ENCODE measurements at regions not wholly inside any gene's neighbourhood (a gene's known extent, or its start where the extent isn't known, plus 50 kb on each side); places are given as distances from the start of the nearest gene placed in this dataset.
"Not testable (repeated sequence)": the region's sequence is repeated elsewhere in the genome, so short reads cannot be mapped to it uniquely, and the experiment has no call there.

- Histone ChIP-seq H3K4me1 (no peaks in the 10 kb centered on the region), H3K27ac (no peak overlapping the region)
Observed at GRCh38 chr12:87430444-87430843, 598.8 kb downstream of the C12orf50 start.

GRCh38 chr12:87428701-87429277 lies 600.4 kb downstream of the C12orf50 start:
- Histone ChIP-seq H3K4me1 (no peaks in the 10 kb centered on the region), H3K9me3 (peaks cover 0 to 6% (median 0%) of the 10 kb centered on the region in 4 donors), H3K36me3 (no peaks in the 10 kb centered on the region), H3K27ac (no peak overlapping the region), H3K4me3 (no peak overlapping the region), H3K27me3 (no peaks in the 10 kb centered on the region)
- intact Hi-C loops (cut with DNase I): no loop called here
- ATAC-seq (no peak), DNase-seq (no peak)
- WGBS (ENCODE audit: insufficient coverage, low coverage, low lambda C conversion rate, missing lambda C conversion rate): 29% methylated on average over 1 of the region's 1 CpG
- TF ChIP-seq, protein P1, sequence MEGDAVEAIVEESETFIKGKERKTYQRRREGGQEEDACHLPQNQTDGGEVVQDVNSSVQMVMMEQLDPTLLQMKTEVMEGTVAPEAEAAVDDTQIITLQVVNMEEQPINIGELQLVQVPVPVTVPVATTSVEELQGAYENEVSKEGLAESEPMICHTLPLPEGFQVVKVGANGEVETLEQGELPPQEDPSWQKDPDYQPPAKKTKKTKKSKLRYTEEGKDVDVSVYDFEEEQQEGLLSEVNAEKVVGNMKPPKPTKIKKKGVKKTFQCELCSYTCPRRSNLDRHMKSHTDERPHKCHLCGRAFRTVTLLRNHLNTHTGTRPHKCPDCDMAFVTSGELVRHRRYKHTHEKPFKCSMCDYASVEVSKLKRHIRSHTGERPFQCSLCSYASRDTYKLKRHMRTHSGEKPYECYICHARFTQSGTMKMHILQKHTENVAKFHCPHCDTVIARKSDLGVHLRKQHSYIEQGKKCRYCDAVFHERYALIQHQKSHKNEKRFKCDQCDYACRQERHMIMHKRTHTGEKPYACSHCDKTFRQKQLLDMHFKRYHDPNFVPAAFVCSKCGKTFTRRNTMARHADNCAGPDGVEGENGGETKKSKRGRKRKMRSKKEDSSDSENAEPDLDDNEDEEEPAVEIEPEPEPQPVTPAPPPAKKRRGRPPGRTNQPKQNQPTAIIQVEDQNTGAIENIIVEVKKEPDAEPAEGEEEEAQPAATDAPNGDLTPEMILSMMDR (IDR thresholded peaks at IDR 0.05): no peak
- TF ChIP-seq POLR2A (IDR thresholded peaks at IDR 0.05): no peak

More at GRCh38 chr12:87430444-87430843, 598.8 kb downstream of the C12orf50 start:
- intact Hi-C loops (cut with DNase I): no loop called here
- peaks cover 0 to 6% (median 0%) of the 10 kb centered on the region in 4 donors for H3K9me3 ChIP-seq
- TF ChIP-seq POLR2A (IDR thresholded peaks at IDR 0.05): no peak
- TF ChIP-seq, protein P1 (IDR thresholded peaks at IDR 0.05): no peak
- ATAC-seq (no peak), DNase-seq (no peak)
- no peaks in the 10 kb centered on the region for H3K27me3 ChIP-seq
- no peak overlapping the region for H3K4me3 ChIP-seq
- H3K36me3 ChIP-seq: no peaks in the 10 kb centered on the region

DNA sequence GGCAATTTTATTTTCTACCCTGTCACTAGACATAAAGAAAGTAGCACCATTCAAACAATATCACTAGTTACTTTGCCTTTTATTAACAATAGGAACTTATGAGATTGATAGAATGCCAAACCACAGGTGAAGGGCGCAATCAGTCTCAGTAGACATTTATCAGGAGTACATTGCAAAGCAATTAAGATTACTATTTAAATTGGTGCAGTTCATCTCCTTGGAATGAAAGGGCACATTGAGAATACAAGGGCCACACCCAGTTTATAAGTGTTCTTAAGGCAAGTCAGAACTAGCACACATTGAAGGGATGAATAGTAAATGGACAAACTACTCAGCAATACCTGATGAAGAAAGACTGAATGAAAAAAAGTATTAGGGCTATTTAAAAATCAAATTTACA lies 601.4 kb downstream of the C12orf50 start:
- H3K9me3 ChIP-seq: peaks cover 0 to 6% (median 0%) of the 10 kb centered on the region in 4 donors
- no peak overlapping the region for H3K27ac ChIP-seq
- ATAC-seq (no peak), DNase-seq (no peak)
- no peaks in the 10 kb centered on the region for H3K36me3 ChIP-seq
- TF ChIP-seq, protein P1 (IDR thresholded peaks at IDR 0.05): no peak
- no peak for TF ChIP-seq POLR2A (IDR thresholded peaks at IDR 0.05)
- no peak overlapping the region for H3K4me3 ChIP-seq
- no peaks in the 10 kb centered on the region for H3K27me3 ChIP-seq
- intact Hi-C loops (cut with DNase I): no loop called here
- H3K4me1 ChIP-seq: no peaks in the 10 kb centered on the region
- 100% methylated on average over 1 of the region's 1 CpG for WGBS (ENCODE audit: insufficient coverage, low coverage, low lambda C conversion rate, missing lambda C conversion rate)

- H3K36me3 ChIP-seq: no peaks in the 10 kb centered on the region
- no peak for ATAC-seq
- no peaks in the 10 kb centered on the region for H3K27me3 ChIP-seq
- peaks cover 0 to 6% (median 0%) of the 10 kb centered on the region in 4 donors for H3K9me3 ChIP-seq
- H3K27ac ChIP-seq: no peak overlapping the region
- 32% methylated on average over 2 of the region's 2 CpGs for WGBS (ENCODE audit: insufficient coverage, low coverage, low lambda C conversion rate, missing lambda C conversion rate)
- intact Hi-C loops (cut with DNase I): no loop called here
- DNase-seq: no peak
- H3K4me3 ChIP-seq: no peak overlapping the region
- H3K4me1 ChIP-seq: no peaks in the 10 kb centered on the region
- TF ChIP-seq, protein P1 (IDR thresholded peaks at IDR 0.05): no peak
- no peak for TF ChIP-seq POLR2A (IDR thresholded peaks at IDR 0.05)
Observed at GRCh38 chr12:87425942-87426554, 603.2 kb downstream of the C12orf50 start.

- ATAC-seq; H3K27ac ChIP-seq; H3K27me3 ChIP-seq; H3K4me3 ChIP-seq; H3K4me1 ChIP-seq; DNase-seq; H3K9me3 ChIP-seq; intact Hi-C loops (cut with DNase I); H3K36me3 ChIP-seq: not testable (repeated sequence)
- WGBS (ENCODE audit: insufficient coverage, low coverage, low lambda C conversion rate, missing lambda C conversion rate): 100% methylated on average over 2 of the region's 2 CpGs
Observed at GRCh38 chr12:87421233-87421632, 608.0 kb downstream of the C12orf50 start.
